ENCODE measurements at regions not wholly inside any gene's neighbourhood (a gene's known extent, or its start where the extent isn't known, plus 50 kb on each side); places are given as distances from the start of the nearest gene placed in this dataset.
"Not testable (repeated sequence)": the region's sequence is repeated elsewhere in the genome, so short reads cannot be mapped to it uniquely, and the experiment has no call there.

DNA sequence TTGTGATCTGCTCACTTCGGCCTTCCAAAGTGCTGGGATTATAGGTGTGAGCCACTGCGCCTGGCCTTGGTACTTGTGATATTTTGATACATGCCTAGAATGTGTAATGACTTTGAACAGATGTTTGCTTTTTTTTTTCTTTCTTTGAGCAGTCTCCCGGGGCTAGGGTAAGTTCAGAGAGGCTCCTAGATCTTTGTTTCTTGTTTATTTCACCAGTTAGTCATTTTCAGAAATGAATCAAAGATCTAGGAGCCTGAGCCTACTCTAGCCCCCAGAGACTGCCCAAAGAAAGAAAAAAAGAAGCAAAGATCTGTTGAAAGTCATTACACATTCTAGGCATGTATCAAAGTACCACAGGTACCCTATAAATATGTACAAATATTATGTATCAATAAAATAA, 66.3 kb downstream of the NPIPB11 start:
- H3K9me3 ChIP-seq; H3K4me3 ChIP-seq; H3K27me3 ChIP-seq; H3K27ac ChIP-seq; H3K4me1 ChIP-seq; H3K36me3 ChIP-seq; DNase-seq (ENCODE audit: low spot score in 2 of 2): not testable (repeated sequence)
- WGBS, 2 donors = 49 to 75% methylated on average over 3 of the region's 3 CpGs

- 87 to 92% methylated on average over 18 of the region's 18 CpGs for WGBS, 2 donors
- DNase-seq (ENCODE audit: low spot score in 2 of 2); H3K4me3 ChIP-seq; H3K36me3 ChIP-seq; H3K4me1 ChIP-seq; H3K27ac ChIP-seq; H3K27me3 ChIP-seq; H3K9me3 ChIP-seq: not testable (repeated sequence)
Observed at GRCh38 chr16:29338821-29339700, 67.5 kb downstream of the NPIPB11 start.

GRCh38 chr16:29337385-29337901, 69.1 kb downstream of the NPIPB11 start:
- not testable (repeated sequence) for H3K4me1 ChIP-seq; H3K27ac ChIP-seq; H3K9me3 ChIP-seq; H3K36me3 ChIP-seq; DNase-seq (ENCODE audit: low spot score in 2 of 2); H3K4me3 ChIP-seq; H3K27me3 ChIP-seq
- WGBS, 2 donors = 87 to 91% methylated on average over 17 to 18 of the region's 18 CpGs

DNA sequence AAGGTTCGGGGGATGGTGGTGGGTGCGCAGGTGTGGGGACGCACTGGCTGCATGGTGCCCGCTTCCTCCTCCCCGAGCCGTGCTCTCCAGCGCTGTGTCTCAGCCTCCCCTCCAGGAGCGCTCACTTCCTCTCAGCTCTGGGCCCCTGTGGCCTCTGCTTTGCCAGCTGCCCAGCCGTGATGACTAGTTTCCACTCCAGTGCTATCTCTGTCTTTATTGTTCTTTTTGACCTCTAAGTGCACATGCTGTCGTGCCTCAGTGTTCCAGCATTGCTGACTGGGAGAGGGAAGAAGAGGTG, 71.0 kb downstream of the NPIPB11 start:
- DNase-seq (ENCODE audit: low spot score in 2 of 2); H3K4me1 ChIP-seq; H3K9me3 ChIP-seq; H3K27ac ChIP-seq; H3K27me3 ChIP-seq; H3K36me3 ChIP-seq; H3K4me3 ChIP-seq: not testable (repeated sequence)
- WGBS, 2 donors = 79 to 88% methylated on average over 9 to 10 of the region's 10 CpGs

DNA sequence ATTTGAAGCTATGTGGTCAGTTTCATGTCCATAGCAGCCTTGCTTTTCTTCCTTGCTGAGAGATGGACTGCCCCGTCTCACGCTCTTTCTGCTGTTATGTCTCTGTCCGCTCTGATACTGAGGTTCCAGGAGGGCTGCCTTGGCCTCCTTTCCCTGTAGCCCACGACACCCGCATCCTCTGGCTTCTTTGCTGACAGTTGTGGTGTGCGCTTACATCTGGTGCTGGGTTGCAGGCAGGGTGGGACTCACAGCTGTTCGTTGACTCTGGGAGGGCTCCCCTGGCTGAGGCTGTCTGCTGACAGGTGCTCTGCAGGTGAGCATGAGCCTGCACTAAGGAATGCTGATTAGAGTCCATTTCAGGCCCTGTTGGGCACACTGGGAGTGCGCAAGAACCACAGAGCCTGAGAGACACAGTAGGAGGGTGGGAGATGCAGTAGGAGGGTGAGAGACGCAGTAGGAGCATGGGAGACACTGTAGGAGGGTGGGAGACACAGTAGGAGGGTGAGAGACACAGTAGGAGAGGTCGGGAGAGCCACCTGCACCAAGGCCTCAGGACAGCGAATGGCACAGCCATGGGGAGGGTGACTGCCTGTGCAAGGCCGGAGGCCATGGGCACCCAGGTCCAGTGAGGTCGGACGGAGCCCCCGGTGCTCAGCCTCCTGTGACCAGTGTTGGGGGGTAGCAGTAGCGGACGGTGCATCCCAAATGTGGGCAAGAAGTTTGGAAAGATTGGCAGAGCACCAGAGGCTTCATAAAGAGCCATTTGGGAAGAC, 71.5 kb downstream of the NPIPB11 start:
- not testable (repeated sequence) for H3K4me1 ChIP-seq; H3K27me3 ChIP-seq; H3K9me3 ChIP-seq; H3K36me3 ChIP-seq; H3K27ac ChIP-seq; H3K4me3 ChIP-seq; DNase-seq (ENCODE audit: low spot score in 2 of 2)
- 86 to 93% methylated on average over 17 of the region's 17 CpGs for WGBS, 2 donors

DNA sequence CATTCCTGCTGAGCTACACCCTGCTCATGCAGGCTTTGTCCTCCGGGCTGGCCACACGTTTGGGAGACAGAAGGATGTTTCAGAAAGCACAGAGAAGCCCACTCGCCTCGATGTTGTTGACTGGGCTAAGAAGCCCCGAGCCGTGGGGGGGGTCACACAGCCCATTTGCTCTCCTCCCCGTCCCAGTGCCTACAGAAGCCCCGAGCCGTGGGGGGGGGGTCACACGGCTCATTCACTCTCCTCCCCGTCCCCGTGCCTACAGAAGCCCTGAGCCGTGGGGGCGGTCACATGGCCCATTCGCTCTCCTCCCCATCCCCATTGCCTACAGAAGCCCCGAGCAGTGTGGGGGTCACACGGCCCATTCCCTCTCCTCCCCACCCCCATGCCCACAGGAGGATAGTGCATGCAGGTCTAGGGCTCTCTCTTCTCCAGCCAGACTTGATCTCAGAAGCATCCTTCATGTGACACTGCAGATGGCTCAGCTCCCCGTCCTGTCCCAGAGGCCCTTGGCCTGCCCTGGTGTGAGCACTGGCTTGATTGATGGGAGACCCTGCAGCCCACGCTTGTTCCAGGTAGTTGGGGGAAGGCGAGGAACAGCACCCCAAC, 72.9 kb downstream of the NPIPB11 start:
- not testable (repeated sequence) for H3K36me3 ChIP-seq; H3K9me3 ChIP-seq; H3K4me3 ChIP-seq; H3K27ac ChIP-seq; H3K27me3 ChIP-seq; H3K4me1 ChIP-seq; DNase-seq (ENCODE audit: low spot score in 2 of 2)
- 64 to 70% methylated on average over 19 to 20 of the region's 20 CpGs for WGBS, 2 donors

GRCh38 chr16:29330623-29331022, 75.9 kb downstream of the NPIPB11 start:
- not testable (repeated sequence) for DNase-seq (ENCODE audit: low spot score in 2 of 2); H3K27ac ChIP-seq; H3K4me3 ChIP-seq; H3K27me3 ChIP-seq; H3K36me3 ChIP-seq; H3K4me1 ChIP-seq; H3K9me3 ChIP-seq
- 85 to 93% methylated on average over 5 of the region's 5 CpGs for WGBS, 2 donors

DNA sequence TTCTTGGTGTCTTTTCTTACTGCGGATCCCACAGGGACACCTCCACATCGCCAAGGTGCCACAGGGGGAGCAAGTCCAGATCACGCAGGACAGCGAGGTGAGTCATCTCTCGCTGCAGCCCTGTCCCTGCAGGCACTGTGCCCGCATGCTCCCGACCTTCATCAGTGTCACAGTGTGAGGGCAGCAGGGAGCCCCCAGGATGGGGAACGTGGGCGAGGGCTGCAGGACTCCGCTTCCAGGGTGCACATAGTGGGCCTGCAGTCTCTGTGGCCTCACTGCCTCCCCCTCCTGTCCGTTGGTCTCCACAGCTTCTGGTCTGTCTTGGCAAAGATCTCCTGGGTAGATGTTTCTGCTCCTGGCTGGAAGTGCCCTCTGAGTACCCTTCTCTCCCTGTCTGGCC, 78.0 kb downstream of the NPIPB11 start:
- 84 to 95% methylated on average over 6 to 10 of the region's 11 CpGs for WGBS, 2 donors
- H3K27me3 ChIP-seq; H3K4me3 ChIP-seq; DNase-seq (ENCODE audit: low spot score in 2 of 2); H3K9me3 ChIP-seq; H3K27ac ChIP-seq; H3K4me1 ChIP-seq; H3K36me3 ChIP-seq: not testable (repeated sequence)

DNA sequence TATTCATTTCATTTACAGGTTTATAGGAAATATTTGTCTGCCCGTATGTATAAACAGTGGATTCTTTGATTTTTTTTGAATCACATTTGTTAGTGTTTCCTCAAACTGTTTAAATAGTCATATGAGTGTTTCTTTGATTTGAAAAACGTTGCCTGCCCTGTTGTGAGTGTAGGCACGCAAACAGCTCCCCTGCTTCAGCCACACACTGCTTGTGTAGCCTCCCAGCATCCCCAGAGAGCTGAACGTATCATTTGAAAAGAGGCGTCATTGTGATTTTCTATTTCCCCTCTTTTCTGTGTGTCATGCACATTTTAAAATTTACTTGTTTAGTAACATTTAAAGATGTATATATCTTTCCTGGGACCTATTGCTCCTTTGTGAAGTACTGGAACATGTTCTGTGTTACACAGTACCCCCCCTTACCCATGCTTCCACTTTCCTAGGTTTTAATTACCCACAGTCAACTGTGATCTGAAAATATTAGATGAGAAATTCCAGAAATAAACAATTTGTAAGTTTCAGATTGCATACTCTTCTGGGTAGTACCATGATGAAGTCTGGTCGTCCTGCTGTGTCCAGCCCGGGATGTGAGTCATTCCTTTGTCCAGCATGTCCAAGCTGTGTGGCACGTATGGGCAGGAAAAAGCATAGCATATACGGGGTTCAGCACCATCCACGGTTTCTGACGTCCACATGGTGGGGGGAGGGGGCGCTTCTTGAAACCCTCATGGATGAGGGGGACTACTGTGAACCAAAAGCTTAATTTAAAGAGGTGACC, 78.7 kb downstream of the NPIPB11 start:
- 45 to 57% methylated on average over 12 of the region's 12 CpGs for WGBS, 2 donors
- H3K36me3 ChIP-seq; H3K4me1 ChIP-seq; H3K27me3 ChIP-seq; H3K9me3 ChIP-seq; H3K4me3 ChIP-seq; H3K27ac ChIP-seq; DNase-seq (ENCODE audit: low spot score in 2 of 2): not testable (repeated sequence)

DNA sequence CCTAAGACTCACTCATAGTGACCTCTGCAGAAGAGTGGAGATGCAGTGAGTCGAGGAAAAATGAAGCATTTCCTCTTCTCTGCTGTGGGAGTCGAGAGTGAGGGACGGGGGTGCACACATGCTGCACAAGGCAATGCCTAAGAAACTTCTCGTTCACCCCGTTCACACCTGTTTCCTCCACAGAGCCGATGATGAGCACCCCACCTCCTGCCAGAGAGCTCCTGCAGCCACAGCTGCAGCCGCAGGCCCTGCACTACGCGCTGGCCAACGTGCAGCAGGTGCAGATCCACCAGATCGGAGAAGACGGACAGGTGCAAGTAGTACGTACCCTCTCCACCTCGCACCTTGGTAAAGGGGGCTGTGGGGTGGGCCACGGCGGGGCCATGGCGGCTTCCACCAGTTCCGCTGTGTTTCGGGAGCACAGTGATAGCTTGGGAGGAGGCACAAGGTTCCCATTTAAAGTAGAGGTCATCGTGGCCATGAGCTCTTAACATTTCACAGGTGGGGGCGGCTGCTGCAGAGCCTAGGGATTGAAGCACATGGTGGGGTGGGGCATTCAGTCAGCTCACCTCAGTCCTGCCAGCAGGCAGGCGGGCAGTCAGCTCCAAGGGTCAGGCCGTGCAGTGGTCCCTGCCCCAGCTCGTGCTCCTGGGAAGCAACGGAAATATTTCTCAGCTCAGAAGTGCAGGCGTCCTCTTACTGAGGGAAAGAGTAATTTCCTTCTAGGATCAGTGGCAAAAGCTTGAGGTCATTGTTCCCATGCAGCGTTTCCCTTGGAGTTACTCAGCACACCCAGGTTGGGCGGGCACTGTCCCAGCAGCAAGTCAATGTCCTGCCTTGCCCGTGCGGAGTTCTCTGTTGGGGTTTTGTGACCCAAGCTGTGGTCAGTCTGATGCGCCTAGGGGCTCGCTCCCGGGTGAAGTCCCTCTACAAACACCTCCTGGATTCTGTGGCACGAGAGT, 80.1 kb downstream of the NPIPB11 start:
- WGBS, 2 donors = 81 to 84% methylated on average over 19 to 25 of the region's 34 CpGs
- H3K9me3 ChIP-seq; H3K27ac ChIP-seq; H3K36me3 ChIP-seq; H3K27me3 ChIP-seq; H3K4me1 ChIP-seq; DNase-seq (ENCODE audit: low spot score in 2 of 2); H3K4me3 ChIP-seq: not testable (repeated sequence)

- H3K27ac ChIP-seq; H3K9me3 ChIP-seq; DNase-seq (ENCODE audit: low spot score in 2 of 2); H3K27me3 ChIP-seq; H3K4me3 ChIP-seq; H3K36me3 ChIP-seq: not testable (repeated sequence)
- 86% methylated on average over 6 of the region's 6 CpGs for WGBS, 2 donors
- peaks cover 0 to 15% (median under 1%) of the 10 kb centered on the region in 4 donors for H3K4me1 ChIP-seq
Observed at GRCh38 chr16:29323725-29324124, 82.8 kb downstream of the NPIPB11 start.

Measured in tibial nerve (tissue), 4 donors.